ENCODE measurements at regions not wholly inside any gene's neighbourhood (a gene's known extent, or its start where the extent isn't known, plus 50 kb on each side); places are given as distances from the start of the nearest gene placed in this dataset.

DNA sequence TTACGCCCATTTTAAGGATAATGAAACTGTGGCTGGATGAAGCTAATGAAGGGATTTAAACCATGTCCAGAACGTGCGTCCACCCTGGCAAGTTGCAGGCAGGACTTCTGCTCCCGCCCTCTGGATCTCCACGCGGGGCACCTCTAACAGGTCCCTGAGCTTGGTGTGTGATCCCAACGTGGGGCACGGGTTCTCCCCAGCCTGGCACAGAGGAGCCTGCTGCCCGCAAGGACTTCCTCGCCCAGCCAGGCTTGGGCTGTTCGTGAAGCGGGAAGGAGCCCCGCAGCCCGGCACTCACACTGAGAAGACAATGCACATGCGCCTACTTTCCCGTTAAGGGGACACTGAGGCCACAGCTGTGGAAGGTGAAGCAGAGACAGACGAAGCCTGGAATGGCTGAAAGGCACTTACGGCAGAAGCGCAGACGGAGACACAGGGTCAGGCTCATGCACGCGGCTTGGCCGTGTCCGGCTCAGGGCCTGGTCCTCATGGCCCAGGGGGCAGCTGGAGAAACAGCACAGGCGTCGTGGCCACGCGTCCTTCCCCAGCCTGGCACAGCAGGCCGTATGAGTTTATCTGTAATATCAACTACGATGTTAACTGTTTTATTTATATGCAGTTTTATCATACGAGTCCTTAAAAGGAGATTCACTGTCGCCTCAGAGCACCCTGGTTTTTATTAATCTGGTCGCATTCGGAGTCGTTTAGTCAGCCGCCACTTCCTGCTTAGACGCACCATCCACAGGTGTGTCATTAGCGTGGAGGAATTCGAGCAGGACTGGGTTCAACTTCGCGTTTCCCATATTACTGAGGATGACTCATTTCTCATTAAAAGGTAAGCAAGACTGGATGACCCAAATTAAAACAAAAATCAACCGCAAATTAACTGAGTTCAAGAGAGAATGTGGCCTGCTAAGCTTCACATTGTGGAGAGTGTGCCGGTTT, 835.9 kb downstream of the GALR1 start:
- no peak for DNase-seq

GRCh38 chr18:78086931-78087330, 837.3 kb downstream of the GALR1 start:
- DNase-seq: no peak

GRCh38 chr18:78087338-78087737, 837.7 kb downstream of the GALR1 start:
- no peak for DNase-seq

GRCh38 chr18:78090584-78090983, 840.9 kb downstream of the GALR1 start:
- DNase-seq: peak in 1 of 2 experiments; percentile 46

DNA sequence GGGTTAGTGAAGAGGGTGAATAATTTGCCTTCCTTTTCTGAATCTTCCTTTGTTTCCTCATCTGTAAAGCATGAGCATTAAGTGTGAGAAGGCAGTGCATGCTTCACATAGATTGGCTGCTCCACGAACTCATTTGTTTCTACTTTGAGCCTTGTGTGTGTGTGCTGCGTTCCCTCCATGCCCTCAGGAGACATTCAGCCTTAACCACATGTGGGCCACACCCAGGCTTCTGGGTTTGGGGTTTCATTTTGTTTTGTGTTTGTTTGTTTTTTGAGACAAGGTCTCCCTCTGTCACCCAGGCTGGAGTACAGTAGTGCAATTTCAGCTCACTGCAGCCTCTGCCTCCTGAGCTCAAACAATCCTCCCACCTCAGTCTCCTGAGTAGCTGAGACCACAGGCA, 843.3 kb downstream of the GALR1 start:
- DNase-seq: no peak

- no peak for DNase-seq
These were observed 850.4 kb downstream of the GALR1 start for GRCh38 chr18:78099979-78100588.

GRCh38 chr18:78101091-78101490, 851.4 kb downstream of the GALR1 start:
- DNase-seq: no peak

- no peak for DNase-seq
These were observed 852.5 kb downstream of the GALR1 start for GRCh38 chr18:78102135-78102534.

DNA sequence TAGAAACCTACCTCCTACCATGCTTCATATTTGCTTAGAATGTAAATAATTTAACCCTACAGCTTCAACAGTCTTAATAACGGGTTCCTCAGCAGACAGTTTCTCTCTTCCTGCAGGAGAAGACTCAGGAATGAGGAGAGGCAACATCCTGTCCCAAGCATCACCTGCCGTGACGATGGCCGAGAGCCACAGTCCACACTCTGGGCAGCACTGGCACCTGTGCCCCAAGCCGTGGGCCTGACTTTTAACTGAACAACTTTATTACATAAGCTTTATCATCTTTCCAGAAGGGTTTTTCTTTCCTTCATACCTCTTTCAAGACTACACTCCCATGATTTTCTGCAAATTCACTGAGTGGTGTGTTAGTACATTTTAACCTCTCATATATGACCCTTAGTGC, 856.0 kb downstream of the GALR1 start:
- no peak for DNase-seq

DNA sequence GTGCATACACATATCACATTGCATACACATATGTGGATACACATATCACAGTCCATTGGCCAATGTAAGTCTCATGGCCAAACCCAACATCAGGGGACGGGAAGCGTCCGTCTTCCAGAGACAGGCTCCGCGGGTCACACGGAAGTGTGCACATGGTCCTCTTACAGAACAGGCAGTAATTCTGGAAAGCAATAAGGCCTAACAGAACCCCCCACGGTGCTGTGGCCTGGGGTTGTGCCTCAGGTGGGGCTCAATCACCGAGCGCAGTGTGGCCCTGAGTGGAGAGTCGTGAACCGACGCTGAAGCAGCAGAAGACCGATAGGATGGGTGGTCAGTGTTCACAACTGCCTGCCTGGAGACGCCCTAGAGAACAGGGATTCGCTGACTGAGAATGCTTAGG, 857.3 kb downstream of the GALR1 start:
- DNase-seq: no peak

DNA sequence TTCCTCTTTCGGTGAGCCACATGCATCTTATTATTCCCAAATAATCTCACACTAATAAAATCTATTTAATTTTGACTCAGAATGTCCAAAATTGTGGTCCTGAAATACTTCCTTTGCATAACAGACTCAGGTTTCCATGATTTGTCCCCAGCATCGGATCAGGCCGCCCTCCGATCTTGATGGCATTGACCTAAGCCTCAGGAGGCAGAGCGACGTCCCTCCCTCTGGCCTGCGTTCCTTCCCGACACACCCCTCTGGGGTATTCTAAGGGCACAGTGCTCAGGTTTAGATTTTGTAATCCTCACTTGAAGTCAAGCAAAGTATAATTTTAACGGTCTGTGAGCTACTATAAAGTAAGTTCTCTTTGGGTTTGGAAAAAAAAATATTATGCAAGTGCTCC, 857.7 kb downstream of the GALR1 start:
- no peak for DNase-seq

DNA sequence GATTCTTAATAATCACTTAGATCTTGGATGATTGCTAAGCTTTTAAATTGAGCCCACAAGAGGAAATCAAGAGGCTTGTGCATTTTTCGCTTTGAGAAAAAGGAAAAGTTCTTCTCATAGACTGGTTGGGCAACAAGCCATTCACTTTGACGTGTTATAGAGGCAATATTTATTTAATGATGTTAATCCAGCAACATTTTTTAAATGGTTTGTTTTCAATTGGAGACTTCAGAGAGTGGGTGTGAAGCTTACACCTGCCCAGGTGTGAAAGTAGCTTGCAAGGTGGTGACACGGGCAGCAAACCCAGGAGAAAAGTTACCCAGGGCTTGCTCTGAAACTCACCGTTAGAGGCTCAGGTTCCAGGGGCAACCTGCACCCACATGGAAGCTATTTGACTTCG, 858.9 kb downstream of the GALR1 start:
- DNase-seq: no peak

DNA sequence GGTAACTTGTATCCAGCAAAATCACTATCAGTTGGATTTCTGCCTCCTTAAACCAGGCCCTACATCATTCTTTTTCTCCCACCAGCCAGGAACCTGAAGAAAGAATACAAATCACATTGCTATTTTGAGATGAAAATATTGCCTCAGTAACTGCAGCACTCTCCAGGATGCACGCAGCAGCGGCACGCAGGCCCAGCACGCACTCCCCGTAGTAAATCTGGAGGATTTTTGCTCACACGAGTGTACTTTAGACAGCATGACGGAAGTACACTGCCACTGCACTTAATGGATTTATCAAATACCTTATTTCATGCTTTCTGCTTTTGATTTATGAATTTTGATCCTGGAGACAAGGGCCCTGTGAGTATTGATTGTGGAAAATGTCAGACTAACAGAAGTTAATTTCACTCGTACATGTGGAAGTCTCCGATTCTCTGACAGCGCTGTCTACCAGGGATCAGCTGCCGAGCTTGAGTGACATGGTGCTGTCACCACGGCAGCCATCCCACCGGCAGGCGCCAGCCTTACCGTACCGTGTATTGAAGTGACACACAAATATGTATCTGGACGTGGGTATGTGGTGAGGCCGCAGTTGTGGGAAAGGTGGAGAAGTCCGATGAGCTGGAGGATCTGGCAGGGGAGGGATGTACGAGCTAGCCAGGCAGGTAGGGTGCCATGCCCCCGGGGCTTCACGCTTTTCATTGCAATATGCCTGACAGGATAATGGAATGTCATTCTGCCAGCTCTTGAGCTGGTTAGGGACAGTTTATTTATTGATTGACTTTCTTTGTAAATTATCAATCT, 863.7 kb downstream of the GALR1 start:
- no peak for DNase-seq

DNA sequence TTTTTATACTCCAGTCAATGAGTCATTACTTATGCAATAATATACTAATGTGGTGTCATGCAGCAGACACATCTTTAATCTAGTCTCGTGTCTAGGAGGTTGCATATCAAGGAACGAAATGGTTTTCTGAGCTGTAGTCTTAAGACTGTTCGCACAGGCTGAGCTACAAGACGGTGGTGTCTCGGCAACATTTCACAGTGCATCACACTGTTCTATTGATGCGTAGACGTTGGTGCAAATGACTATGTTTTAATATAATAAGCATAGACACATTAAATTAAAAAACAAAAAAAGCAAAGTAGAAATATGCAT, 864.2 kb downstream of the GALR1 start:
- no peak for DNase-seq

GRCh38 chr18:78115896-78116561, 863.6 kb upstream of the SALL3 start:
- no peak for DNase-seq

DNA sequence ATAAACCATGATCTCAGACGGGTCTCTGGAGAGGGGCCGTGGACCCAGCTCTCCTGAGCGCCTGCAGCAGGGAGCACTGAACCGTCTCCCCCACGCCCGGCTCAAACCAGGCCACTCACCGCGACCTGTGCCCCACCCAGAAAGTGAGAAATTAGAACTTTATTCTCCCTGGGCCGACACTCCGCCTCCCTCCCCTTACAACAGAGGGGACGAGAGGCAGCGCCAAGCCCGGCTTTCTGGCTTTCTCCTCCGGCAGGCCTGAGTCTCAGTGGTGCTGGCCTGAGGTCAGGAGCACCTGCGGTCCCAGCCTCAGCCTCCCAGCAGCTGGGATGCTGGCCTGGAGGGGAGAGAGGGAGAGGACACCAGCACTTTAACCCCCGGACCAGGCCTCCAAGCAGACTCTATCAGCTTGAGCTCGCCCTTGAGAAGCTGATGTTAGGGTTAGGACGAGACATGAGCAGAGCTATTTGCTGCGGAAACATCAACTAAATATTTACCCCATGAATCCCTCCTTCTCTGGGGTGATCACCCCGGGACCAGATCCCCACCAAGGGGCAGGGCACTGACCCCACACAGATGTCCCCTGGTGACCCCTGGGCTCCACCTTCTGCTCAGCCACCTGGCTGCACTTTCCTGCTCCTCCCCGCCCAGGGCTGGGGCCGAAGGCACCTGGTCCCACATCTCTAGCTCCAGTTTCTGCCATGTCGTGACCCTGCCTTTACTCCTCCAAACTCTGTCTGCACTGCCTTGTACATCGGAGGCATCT, 856.3 kb upstream of the SALL3 start:
- no peak for DNase-seq

DNA sequence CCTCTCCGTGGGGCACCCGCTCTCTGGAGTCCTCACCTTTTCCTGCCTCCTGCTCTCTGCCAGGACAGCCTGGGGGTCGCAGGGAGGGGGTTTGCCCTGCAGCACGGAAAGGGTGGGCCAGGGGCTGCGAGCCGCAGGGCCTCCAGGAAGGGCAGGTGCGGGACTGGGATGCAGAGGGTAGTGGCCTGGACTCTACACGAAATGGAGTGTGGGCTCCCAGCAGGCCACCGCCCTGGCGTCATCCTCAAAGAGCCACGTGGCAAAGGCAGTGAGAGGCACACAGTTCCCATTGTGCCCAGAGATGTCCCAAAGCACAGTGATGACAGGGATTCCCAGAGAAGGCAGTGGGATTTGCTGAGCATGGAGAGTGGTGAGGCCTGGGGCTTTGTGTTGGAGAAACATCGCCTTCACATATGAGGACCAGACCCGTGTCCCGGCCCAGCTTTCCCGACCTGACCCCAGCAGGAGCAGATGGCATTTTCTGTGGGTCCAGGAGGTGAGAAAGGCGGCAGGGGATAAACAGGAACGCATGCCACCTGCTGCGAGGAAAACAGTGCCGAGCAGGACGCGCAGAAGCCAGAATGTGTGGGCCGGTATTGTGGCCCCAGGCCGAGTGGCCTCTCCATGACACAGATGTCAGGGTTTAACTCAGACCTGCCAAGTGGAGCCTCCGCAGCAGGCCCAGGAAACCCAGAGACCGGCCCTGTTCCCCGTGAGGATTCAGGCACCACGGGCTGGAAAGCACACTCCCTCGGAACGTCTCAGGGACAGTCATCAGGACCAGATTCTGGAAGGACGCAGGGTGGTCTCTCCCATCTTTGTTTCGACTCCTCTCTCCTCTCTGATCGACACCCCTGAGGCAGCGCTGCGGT, 855.5 kb upstream of the SALL3 start:
- DNase-seq: no peak

DNA sequence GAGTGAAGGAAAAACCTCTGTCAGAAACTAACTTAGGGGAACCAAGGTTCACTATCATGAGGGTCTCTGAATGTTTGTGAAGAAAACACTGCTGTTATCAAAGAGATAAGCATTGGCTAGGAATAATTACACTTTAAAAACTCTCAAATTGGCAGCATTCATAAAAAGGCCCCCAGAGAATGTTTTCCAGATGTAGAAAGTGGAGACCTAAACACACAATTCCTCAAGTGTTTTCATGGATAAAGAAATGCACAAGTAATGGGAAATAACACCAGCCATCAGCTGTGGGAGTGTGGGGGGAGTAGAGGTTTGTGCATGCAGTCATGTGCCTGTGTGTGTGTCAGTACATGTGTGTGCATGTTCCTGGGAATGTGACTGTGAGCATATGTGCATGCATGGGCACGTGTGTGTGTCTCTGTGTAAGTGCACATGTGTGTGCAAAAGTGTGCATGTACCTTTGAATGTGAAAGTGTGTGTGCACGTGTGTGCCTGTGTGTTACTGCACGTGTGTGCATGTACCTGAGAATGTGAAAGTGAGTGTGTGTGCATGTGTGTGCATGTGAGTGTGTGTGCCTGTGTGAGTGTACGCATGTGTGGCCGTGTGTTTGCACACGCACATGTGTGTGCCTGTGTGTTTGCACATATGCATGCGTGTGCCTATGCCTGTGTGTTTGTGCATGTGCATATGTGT, 854.3 kb upstream of the SALL3 start:
- DNase-seq: no peak

GRCh38 chr18:78126106-78126505, 853.5 kb upstream of the SALL3 start:
- DNase-seq: no peak

GRCh38 chr18:78126536-78126935, 853.1 kb upstream of the SALL3 start:
- no peak for DNase-seq

DNA sequence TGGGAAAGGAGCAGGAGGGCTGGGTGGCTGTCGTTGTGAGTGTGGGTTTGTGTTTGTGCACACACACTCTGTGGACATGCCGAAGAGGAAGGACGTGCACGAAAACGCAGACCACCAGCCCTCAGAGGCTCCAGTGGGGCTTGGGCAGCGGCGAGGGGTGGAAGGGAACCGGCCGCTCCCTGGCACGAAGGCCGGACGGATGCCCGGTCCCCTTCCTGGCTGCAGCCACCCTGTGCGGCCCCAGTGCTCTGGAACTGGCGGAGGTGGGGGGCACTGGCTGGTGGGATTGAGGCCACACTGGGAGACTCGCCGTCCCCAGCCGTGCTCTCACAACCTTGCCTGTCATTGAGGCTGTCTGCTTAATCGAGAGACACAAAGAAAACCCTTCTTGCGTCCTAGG, 852.6 kb upstream of the SALL3 start:
- no peak for DNase-seq
